ENCODE measurements at regions not wholly inside any gene's neighbourhood (a gene's known extent, or its start where the extent isn't known, plus 50 kb on each side); places are given as distances from the start of the nearest gene placed in this dataset.
"Not testable (repeated sequence)": the region's sequence is repeated elsewhere in the genome, so short reads cannot be mapped to it uniquely, and the experiment has no call there.

GRCh38 chr1:117760485-117760884 lies 154.6 kb downstream of the TENT5C start:
- POLR2A ChIA-PET (ENCODE audit: unreplicated experiment) = no interaction called here
- Histone ChIP-seq H3K36me3 (ENCODE audit: low read depth) (no peaks in the 10 kb centered on the region), H3K4me2 (no peak overlapping the region), H3K9me2 (ENCODE audit: insufficient read depth) (no peaks in the 10 kb centered on the region), H3K4me3 (no peak overlapping the region), H3K79me2 (ENCODE audit: low read depth) (no peaks in the 10 kb centered on the region), H3K27ac (no peak overlapping the region), H2AFZ (no peak overlapping the region), H3K27me3 (ENCODE audit: insufficient read depth, low read depth) (no peaks in the 10 kb centered on the region), H3F3A (ENCODE audit: insufficient read depth, low read depth) (no peaks in the 10 kb centered on the region), H4K20me1 (ENCODE audit: insufficient read depth) (no peaks in the 10 kb centered on the region), H3K9me3 (ENCODE audit: insufficient read depth, low read depth) (no peaks in the 10 kb centered on the region), H3K4me1 (replicated peaks; ENCODE audit: insufficient read depth) (peaks cover 13% of the 10 kb centered on the region)
- intact Hi-C loops (cut with micrococcal nuclease; ENCODE audit: unreplicated experiment) = loop anchor here (10.0 kb wide), 1 partner anchor 456 kb away; no protein-coding TSS in a partner anchor
- BruUV-seq (replicated peaks) = no TSS peak
- CTCF ChIA-PET = no interaction called here
- no peak for TF ChIP-seq EZH2 (IDR thresholded peaks at IDR 0.05; ENCODE audit: low read depth)
- TF ChIP-seq CTCF (conservative IDR thresholded peaks at IDR 0.05) = no peak
- peak in 1 of 2 experiments; percentile 21 for DNase-seq

- H3F3A ChIP-seq (ENCODE audit: insufficient read depth, low read depth); CTCF ChIA-PET; H3K79me2 ChIP-seq (ENCODE audit: low read depth); H4K20me1 ChIP-seq (ENCODE audit: insufficient read depth); H3K36me3 ChIP-seq (ENCODE audit: low read depth); H3K4me1 ChIP-seq (replicated peaks; ENCODE audit: insufficient read depth); H3K27ac ChIP-seq; H3K4me2 ChIP-seq; BruUV-seq (replicated peaks); H3K4me3 ChIP-seq; H2AFZ ChIP-seq; POLR2A ChIA-PET (ENCODE audit: unreplicated experiment); DNase-seq; H3K9me2 ChIP-seq (ENCODE audit: insufficient read depth): not testable (repeated sequence)
- Histone ChIP-seq H3K27me3 (ENCODE audit: insufficient read depth, low read depth) (peaks cover 21% of the 10 kb centered on the region), H3K9me3 (ENCODE audit: insufficient read depth, low read depth) (peaks cover 34% of the 10 kb centered on the region)
- intact Hi-C loops (cut with micrococcal nuclease; ENCODE audit: unreplicated experiment) = loop anchor here (10.0 kb wide), 1 partner anchor 463 kb away; no protein-coding TSS in a partner anchor
Measured at GRCh38 chr1:117767756-117768155, 161.7 kb downstream of the GDAP2 start.

GRCh38 chr1:117770981-117771531 lies 158.4 kb downstream of the GDAP2 start:
- Histone ChIP-seq H3K4me1 (replicated peaks; ENCODE audit: insufficient read depth) (no peaks in the 10 kb centered on the region), H3K4me3 (no peak overlapping the region), H3K9me2 (ENCODE audit: insufficient read depth) (0 out of 2 replicates have a peak, but pooled peaks cover 4% of the 10 kb centered on the region), H3K27ac (no peak overlapping the region), H4K20me1 (ENCODE audit: insufficient read depth) (no peaks in the 10 kb centered on the region), H3K9me3 (ENCODE audit: insufficient read depth, low read depth) (peaks cover 34% of the 10 kb centered on the region), H3K36me3 (ENCODE audit: low read depth) (no peaks in the 10 kb centered on the region), H3K27me3 (ENCODE audit: insufficient read depth, low read depth) (peaks cover 18% of the 10 kb centered on the region; the same call in 1 of the 2 replicates), H2AFZ (no peak overlapping the region), H3K4me2 (no peak overlapping the region), H3F3A (ENCODE audit: insufficient read depth, low read depth) (no peaks in the 10 kb centered on the region), H3K79me2 (ENCODE audit: low read depth) (no peaks in the 10 kb centered on the region)
- TF ChIP-seq CTCF (conservative IDR thresholded peaks at IDR 0.05) = no peak
- no peak for TF ChIP-seq EZH2 (IDR thresholded peaks at IDR 0.05; ENCODE audit: low read depth)
- intact Hi-C loops (cut with micrococcal nuclease; ENCODE audit: unreplicated experiment) = no loop called here
- DNase-seq = peak in 1 of 2 experiments; percentile 28
- ChIA-PET POLR2A (ENCODE audit: unreplicated experiment) (no interaction called here), CTCF (interaction anchor here (0.5 kb wide), 1 partner anchor 524 kb away, joined by 3 read pairs; no protein-coding TSS in a partner anchor)
- BruUV-seq (replicated peaks) = no TSS peak

GRCh38 chr1:117779364-117779763 lies 150.1 kb downstream of the GDAP2 start:
- no peaks in the 10 kb centered on the region for H3K27me3 ChIP-seq (ENCODE audit: insufficient read depth, low read depth)
- intact Hi-C loops (cut with micrococcal nuclease; ENCODE audit: unreplicated experiment) = no loop called here
- no peaks in the 10 kb centered on the region for H4K20me1 ChIP-seq (ENCODE audit: insufficient read depth)
- no peaks in the 10 kb centered on the region for H3K79me2 ChIP-seq (ENCODE audit: low read depth)
- H3F3A ChIP-seq (ENCODE audit: insufficient read depth, low read depth) = no peaks in the 10 kb centered on the region
- TF ChIP-seq EZH2 (IDR thresholded peaks at IDR 0.05; ENCODE audit: low read depth) (no peak), CTCF (conservative IDR thresholded peaks at IDR 0.05) (no peak)
- no peak overlapping the region for H3K4me3 ChIP-seq
- DNase-seq = no peak
- ChIA-PET POLR2A (ENCODE audit: unreplicated experiment) (interaction anchor here (0.6 kb wide), 1 partner anchor 826 kb away, joined by 5 read pairs; no protein-coding TSS in a partner anchor), CTCF (no interaction called here)
- H3K4me1 ChIP-seq (replicated peaks; ENCODE audit: insufficient read depth) = no peaks in the 10 kb centered on the region
- no peak overlapping the region for H3K4me2 ChIP-seq
- no peak overlapping the region for H3K27ac ChIP-seq
- no TSS peak for BruUV-seq (replicated peaks)
- no peaks in the 10 kb centered on the region for H3K36me3 ChIP-seq (ENCODE audit: low read depth)
- H3K9me3 ChIP-seq (ENCODE audit: insufficient read depth, low read depth) = no peaks in the 10 kb centered on the region
- H2AFZ ChIP-seq = no peak overlapping the region
- 0 out of 2 replicates have a peak, but pooled peaks cover 4% of the 10 kb centered on the region for H3K9me2 ChIP-seq (ENCODE audit: insufficient read depth)

All from PC-9 (cell line).